22Rv1 (cell line): ENCODE measurements at regions not wholly inside any gene's neighbourhood (a gene's known extent, or its start where the extent isn't known, plus 50 kb on each side); places are given as distances from the start of the nearest gene placed in this dataset.

Experiments
- ZFX ChIP-seq: fragments of 450-650 bp; IDR thresholded peaks from 2 replicates; pipeline ENCODE4 v1.6.1; 2017; ENCODE audit warnings: antibody characterized with exemption, borderline replicate concordance
- TF ChIP-seq, protein P1 (sequence below): fragments of 450-650 bp; IDR thresholded peaks from 2 replicates; pipeline ENCODE4 v1.5.1; 2017; ENCODE audit warnings: mild to moderate bottlenecking

DNA sequence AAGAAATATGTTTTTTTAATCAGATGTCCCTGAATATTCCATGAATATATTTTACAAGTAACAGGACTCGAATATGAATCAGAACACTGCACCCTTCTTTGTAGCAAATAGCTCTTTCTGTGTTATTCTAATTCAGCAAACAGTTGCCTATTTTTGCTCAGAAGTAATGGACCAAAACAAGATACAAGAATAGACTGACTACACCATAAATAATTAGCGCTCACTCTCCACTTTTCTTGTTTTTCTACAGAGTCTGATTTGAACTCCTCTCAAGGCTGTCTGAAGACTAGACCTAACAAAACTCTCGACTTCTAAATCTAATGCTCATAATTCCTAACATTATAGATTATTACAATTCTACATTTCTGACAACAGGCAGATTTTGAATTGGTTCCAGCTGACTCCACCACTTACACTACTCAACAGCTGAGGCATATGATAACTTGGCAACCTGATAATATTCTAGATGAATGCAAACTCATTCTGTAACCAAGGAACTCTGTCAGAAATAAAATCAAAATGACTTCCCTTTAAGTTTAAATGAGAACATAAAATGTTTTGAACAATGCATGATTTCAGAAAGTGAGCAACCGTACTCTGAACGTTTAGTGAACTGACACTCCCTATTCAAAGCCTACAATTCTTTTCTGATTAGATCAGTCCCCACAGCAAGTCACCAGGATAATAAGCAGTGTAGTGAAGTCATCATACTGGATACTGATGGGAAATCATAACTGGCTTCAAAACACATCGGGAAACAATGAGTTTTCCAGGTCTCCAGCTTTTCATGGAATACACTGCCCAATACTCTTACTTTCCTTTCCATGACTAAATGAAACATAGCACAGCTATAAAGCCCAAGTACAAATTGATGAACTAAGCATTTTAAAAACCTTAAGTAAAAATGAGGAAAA lies 114.2 kb upstream of the BEND6 start:
- TF ChIP-seq, protein P1, sequence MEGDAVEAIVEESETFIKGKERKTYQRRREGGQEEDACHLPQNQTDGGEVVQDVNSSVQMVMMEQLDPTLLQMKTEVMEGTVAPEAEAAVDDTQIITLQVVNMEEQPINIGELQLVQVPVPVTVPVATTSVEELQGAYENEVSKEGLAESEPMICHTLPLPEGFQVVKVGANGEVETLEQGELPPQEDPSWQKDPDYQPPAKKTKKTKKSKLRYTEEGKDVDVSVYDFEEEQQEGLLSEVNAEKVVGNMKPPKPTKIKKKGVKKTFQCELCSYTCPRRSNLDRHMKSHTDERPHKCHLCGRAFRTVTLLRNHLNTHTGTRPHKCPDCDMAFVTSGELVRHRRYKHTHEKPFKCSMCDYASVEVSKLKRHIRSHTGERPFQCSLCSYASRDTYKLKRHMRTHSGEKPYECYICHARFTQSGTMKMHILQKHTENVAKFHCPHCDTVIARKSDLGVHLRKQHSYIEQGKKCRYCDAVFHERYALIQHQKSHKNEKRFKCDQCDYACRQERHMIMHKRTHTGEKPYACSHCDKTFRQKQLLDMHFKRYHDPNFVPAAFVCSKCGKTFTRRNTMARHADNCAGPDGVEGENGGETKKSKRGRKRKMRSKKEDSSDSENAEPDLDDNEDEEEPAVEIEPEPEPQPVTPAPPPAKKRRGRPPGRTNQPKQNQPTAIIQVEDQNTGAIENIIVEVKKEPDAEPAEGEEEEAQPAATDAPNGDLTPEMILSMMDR, result no peak
- TF ChIP-seq ZFX, result no peak
